ENCODE measurements at regions not wholly inside any gene's neighbourhood (a gene's known extent, or its start where the extent isn't known, plus 50 kb on each side); places are given as distances from the start of the nearest gene placed in this dataset.

DNA sequence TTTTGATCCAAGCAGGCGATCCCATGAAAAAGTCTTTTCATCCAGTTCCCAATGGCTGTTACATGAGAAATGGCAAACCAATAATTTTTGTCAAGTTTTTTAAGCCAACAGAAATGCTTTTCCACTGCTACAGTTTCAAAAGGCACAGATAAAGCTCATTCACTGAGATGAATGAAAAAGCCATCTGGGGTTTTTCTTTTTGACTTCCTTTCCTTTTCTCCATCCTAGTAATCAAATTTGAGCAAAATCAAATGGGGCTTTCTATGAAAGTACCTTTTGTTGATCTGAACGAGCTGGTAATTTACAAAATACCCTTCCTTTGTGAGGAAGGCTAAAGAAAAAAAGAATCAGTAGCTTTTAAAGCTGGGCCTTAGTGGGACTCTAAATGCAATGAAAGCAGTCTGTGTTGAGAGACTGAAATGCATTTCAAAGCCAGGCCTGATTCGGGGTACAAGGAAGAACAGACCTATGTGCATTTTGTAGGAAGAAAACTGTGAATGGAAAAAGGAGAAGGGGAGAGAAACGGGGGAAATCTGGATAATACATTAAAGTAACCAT lies 185.2 kb upstream of the DNAJC19 start:
- TF ChIP-seq, protein P1, sequence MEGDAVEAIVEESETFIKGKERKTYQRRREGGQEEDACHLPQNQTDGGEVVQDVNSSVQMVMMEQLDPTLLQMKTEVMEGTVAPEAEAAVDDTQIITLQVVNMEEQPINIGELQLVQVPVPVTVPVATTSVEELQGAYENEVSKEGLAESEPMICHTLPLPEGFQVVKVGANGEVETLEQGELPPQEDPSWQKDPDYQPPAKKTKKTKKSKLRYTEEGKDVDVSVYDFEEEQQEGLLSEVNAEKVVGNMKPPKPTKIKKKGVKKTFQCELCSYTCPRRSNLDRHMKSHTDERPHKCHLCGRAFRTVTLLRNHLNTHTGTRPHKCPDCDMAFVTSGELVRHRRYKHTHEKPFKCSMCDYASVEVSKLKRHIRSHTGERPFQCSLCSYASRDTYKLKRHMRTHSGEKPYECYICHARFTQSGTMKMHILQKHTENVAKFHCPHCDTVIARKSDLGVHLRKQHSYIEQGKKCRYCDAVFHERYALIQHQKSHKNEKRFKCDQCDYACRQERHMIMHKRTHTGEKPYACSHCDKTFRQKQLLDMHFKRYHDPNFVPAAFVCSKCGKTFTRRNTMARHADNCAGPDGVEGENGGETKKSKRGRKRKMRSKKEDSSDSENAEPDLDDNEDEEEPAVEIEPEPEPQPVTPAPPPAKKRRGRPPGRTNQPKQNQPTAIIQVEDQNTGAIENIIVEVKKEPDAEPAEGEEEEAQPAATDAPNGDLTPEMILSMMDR (IDR thresholded peaks at IDR 0.05; ENCODE audit: insufficient read depth, low read depth, low read length), result no peak
- no peak for DNase-seq (ENCODE audit: low read depth)
- no peak overlapping the region for H3K4me3 ChIP-seq (ENCODE audit: low read depth, low read length)

DNA sequence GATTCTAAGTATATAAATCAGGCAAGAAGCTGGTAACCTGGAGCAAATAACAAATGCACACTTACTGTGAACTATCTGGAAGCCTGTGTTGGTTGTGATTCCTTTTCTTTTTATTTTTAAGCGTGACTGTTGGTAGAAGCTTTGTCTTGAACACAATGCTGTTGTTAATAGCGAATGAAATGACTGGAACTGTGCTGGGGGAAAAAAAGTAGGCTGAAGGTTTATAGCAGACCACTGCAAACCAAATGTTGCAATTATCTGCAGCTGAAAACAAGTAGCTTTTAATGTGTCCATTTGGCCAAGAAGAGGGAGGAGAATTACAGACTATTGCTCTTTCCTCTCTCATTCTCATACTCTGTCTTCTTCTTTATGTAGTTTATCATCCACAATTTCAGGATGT lies 184.5 kb upstream of the DNAJC19 start:
- TF ChIP-seq, protein P1 (IDR thresholded peaks at IDR 0.05; ENCODE audit: insufficient read depth, low read depth, low read length), result no peak
- no peak for DNase-seq (ENCODE audit: low read depth)
- no peak overlapping the region for H3K4me3 ChIP-seq (ENCODE audit: low read depth, low read length)

- TF ChIP-seq, protein P1 (IDR thresholded peaks at IDR 0.05; ENCODE audit: insufficient read depth, low read depth, low read length), result no peak
- no peak overlapping the region for H3K4me3 ChIP-seq (ENCODE audit: low read depth, low read length)
- no peak for DNase-seq (ENCODE audit: low read depth)
Observed at GRCh38 chr3:181173227-181173626, 183.7 kb upstream of the DNAJC19 start.

GRCh38 chr3:181134873-181135272 lies 145.3 kb upstream of the DNAJC19 start:
- DNase-seq (ENCODE audit: low read depth), result no peak
- TF ChIP-seq, protein P1 (IDR thresholded peaks at IDR 0.05; ENCODE audit: insufficient read depth, low read depth, low read length), result no peak
- no peak overlapping the region for H3K4me3 ChIP-seq (ENCODE audit: low read depth, low read length)

DNA sequence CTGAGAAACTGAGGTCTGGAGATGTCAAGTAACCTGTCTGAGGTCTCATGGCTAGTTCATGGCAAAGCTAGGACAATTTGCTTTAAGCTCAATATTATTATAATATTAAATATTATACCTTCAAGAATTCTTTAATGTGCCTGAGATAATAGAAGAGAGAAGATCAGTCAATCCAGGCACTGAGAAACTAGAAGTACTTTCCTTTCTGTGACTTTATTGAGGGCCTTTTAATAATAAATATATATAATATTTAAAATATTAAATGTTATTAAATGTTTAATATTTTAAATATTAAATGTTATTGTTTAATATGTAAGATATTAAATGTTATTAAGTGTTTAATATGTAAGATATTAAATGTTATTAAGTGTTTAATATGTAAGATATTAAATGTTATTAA lies 144.3 kb upstream of the DNAJC19 start:
- TF ChIP-seq, protein P1 (IDR thresholded peaks at IDR 0.05; ENCODE audit: insufficient read depth, low read depth, low read length), result no peak
- H3K4me3 ChIP-seq (ENCODE audit: low read depth, low read length), result no peak overlapping the region
- no peak for DNase-seq (ENCODE audit: low read depth)

DNA sequence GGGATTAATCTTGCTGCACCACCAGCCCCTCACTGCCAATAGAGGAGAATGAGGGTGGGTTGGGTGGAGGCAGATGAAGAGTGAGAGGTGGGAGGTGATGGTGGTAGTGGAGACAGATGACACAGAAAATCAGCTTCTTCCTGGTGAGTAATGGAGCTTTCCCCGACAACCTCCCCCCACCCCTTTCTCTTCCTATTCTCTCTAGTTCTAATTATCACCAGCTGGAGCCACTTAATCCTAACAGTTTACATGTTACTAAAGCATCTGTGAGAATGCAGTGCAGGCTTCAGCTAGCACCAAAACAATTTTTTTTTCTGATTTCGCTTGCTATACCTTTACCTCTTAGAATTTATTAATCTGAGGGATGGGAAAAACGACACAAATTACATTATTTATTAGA lies 116.1 kb upstream of the DNAJC19 start:
- TF ChIP-seq, protein P1 (IDR thresholded peaks at IDR 0.05; ENCODE audit: insufficient read depth, low read depth, low read length), result no peak
- no peak overlapping the region for H3K4me3 ChIP-seq (ENCODE audit: low read depth, low read length)
- no peak for DNase-seq (ENCODE audit: low read depth)

DNA sequence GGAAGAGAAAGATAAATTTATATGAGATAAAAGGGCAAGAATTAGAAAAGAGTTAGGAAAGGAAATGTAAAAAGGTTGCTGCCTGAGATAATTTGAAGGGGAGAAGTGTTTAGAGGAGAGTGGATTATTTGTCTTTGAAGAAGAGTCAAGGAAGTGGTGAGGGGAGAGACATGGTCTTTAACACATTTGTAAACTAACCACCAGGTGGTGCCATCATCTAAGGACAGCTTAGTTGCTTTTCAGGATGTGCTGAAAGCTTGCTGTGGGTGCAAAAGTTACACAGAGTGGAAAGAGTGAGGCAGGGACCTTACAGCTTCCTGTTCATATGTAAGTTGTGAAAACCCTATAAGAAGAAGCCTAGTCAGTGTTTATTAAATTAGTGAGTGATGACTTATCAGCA lies 114.1 kb upstream of the DNAJC19 start:
- no peak for DNase-seq (ENCODE audit: low read depth)
- TF ChIP-seq, protein P1 (IDR thresholded peaks at IDR 0.05; ENCODE audit: insufficient read depth, low read depth, low read length), result no peak
- H3K4me3 ChIP-seq (ENCODE audit: low read depth, low read length), result no peak overlapping the region
